Prostate gland (tissue), 2 donors: ENCODE measurements at regions not wholly inside any gene's neighbourhood (a gene's known extent, or its start where the extent isn't known, plus 50 kb on each side); places are given as distances from the start of the nearest gene placed in this dataset.

ENCODE experiments used
- DNase-seq: peaks from one replicate; pipeline ENCODE4 v3.0.0-alpha.2; 2019; ENCODE audit warnings: low spot score
- H3K27ac ChIP-seq, 2 donors: fragments of 200-600 bp; sonication (generic); 2 replicates each; pipeline ENCODE4 v1.5.1; 2017 to 2019
- H3K27me3 ChIP-seq: fragments of 200-600 bp; sonication (generic); replicated peaks from 2 replicates; pipeline ENCODE4 v1.5.1; 2019; ENCODE audit not compliant: insufficient read depth
- H3K36me3 ChIP-seq, 2 donors: fragments of 200-600 bp; sonication (generic); 1 replicate in 1 of 2; 2 replicates in 1 of 2; pipeline versions ENCODE4 v1.5.1 to v1.8.1; 2017 to 2019
- H3K4me1 ChIP-seq: fragments of 200-600 bp; sonication (generic); replicated peaks from 2 replicates; pipeline ENCODE4 v1.5.1; 2019
- H3K4me3 ChIP-seq, 2 donors: fragments of 200-600 bp; sonication (generic); 2 replicates each; pipeline ENCODE4 v1.5.1; 2017 to 2019
- H3K9me3 ChIP-seq: fragments of 200-600 bp; sonication (generic); 2 replicates; pipeline ENCODE4 v1.5.1; 2017
- CTCF ChIP-seq, 4 experiments: fragments of 200-600 bp in 2 of 4; fragments of 450-650 bp in 2 of 4; sonication (generic) in 2 of 4; IDR thresholded peaks; 1 replicate in 3 of 4; 2 replicates in 1 of 4; pipeline ENCODE4 v1.5.1; 2016 to 2019; ENCODE audit warnings: antibody characterized with exemption in 4 of 4, mild to moderate bottlenecking in 2 of 4, moderate library complexity in 2 of 4
- POLR2A ChIP-seq: fragments of 450-650 bp; IDR thresholded peaks from one replicate; pipeline ENCODE4 v1.6.1; 2016; ENCODE audit warnings: antibody characterized with exemption, mild to moderate bottlenecking
- POLR2AphosphoS5 ChIP-seq: sonication (generic); formaldehyde crosslinking; IDR thresholded peaks from one replicate; pipeline ENCODE4 v1.6.1; 2017; ENCODE audit warnings: antibody characterized with exemption
- WGBS: methylation state at CpG from one replicate; pipeline ENCODE4 v1.1.5; 2018; 5-methylcytosine and 5-hydroxymethylcytosine counted together
- intact Hi-C: fragments of 100-400 bp; cut with DNase I; formaldehyde crosslinking; loops from one replicate; pipeline ENCODE4 v1.14.2; 2022

- H3K27ac ChIP-seq = no peak overlapping the region
- no peaks in the 10 kb centered on the region for H3K27me3 ChIP-seq
- TF ChIP-seq POLR2AphosphoS5 (no peak), CTCF (IDR thresholded peaks at IDR 0.05) (no peak), POLR2A (no peak)
- H3K4me3 ChIP-seq = no peak overlapping the region
- H3K9me3 ChIP-seq = no peaks in the 10 kb centered on the region
- H3K36me3 ChIP-seq = no peaks in the 10 kb centered on the region
- DNase-seq = no peak
- H3K4me1 ChIP-seq = no peaks in the 10 kb centered on the region
- WGBS = 58% methylated on average over 4 of the region's 4 CpGs
- intact Hi-C loops = no loop called here
Measured at GRCh38 chr22:35197071-35197470, 60.2 kb upstream of the HMGXB4 start.

- intact Hi-C loops = no loop called here
- Histone ChIP-seq H3K4me1 (no peaks in the 10 kb centered on the region), H3K27ac (no peak overlapping the region), H3K9me3 (no peaks in the 10 kb centered on the region), H3K27me3 (no peaks in the 10 kb centered on the region), H3K4me3 (no peak overlapping the region), H3K36me3 (no peaks in the 10 kb centered on the region)
- DNase-seq = no peak
- TF ChIP-seq POLR2AphosphoS5 (no peak), POLR2A (no peak), CTCF (IDR thresholded peaks at IDR 0.05) (no peak)
- 56% methylated on average over 3 of the region's 3 CpGs for WGBS
Measured at GRCh38 chr22:35197886-35198285, 59.4 kb upstream of the HMGXB4 start.

- 68% methylated on average over 4 of the region's 4 CpGs for WGBS
- no peaks in the 10 kb centered on the region for H3K27me3 ChIP-seq
- H3K4me1 ChIP-seq = no peaks in the 10 kb centered on the region
- H3K27ac ChIP-seq = no peak overlapping the region
- intact Hi-C loops = no loop called here
- H3K9me3 ChIP-seq = no peaks in the 10 kb centered on the region
- no peak for DNase-seq
- TF ChIP-seq POLR2AphosphoS5 = no peak
- no peak overlapping the region for H3K4me3 ChIP-seq
- no peaks in the 10 kb centered on the region for H3K36me3 ChIP-seq
Measured at GRCh38 chr22:35198738-35199137, 58.6 kb upstream of the HMGXB4 start.

GRCh38 chr22:35202376-35202775, 54.9 kb upstream of the HMGXB4 start:
- no peak overlapping the region for H3K4me3 ChIP-seq
- no peaks in the 10 kb centered on the region for H3K36me3 ChIP-seq
- no peak for DNase-seq
- intact Hi-C loops = no loop called here
- TF ChIP-seq POLR2A (no peak), POLR2AphosphoS5 (no peak), CTCF (IDR thresholded peaks at IDR 0.05) (no peak)
- no peaks in the 10 kb centered on the region for H3K4me1 ChIP-seq
- no peak overlapping the region for H3K27ac ChIP-seq
- H3K27me3 ChIP-seq = no peaks in the 10 kb centered on the region
- H3K9me3 ChIP-seq = no peaks in the 10 kb centered on the region

GRCh38 chr22:35203583-35203982, 53.7 kb upstream of the HMGXB4 start:
- WGBS = 80% methylated on average over 2 of the region's 2 CpGs

More at GRCh38 chr22:35203583-35203982, 53.7 kb upstream of the HMGXB4 start:
- intact Hi-C loops = no loop called here
- Histone ChIP-seq H3K27ac (no peak overlapping the region), H3K4me1 (no peaks in the 10 kb centered on the region), H3K36me3 (no peaks in the 10 kb centered on the region), H3K4me3 (no peak overlapping the region), H3K27me3 (no peaks in the 10 kb centered on the region), H3K9me3 (no peaks in the 10 kb centered on the region)
- no peak for TF ChIP-seq CTCF (IDR thresholded peaks at IDR 0.05)
- TF ChIP-seq POLR2A = no peak
- TF ChIP-seq POLR2AphosphoS5 = no peak
- DNase-seq = no peak
